ENCODE measurements at regions not wholly inside any gene's neighbourhood (a gene's known extent, or its start where the extent isn't known, plus 50 kb on each side); places are given as distances from the start of the nearest gene placed in this dataset.
A peak's percentile ranks its signal among the peaks of the same experiment; 100 is the strongest.

GRCh38 chr18:78642296-78642951, 337.2 kb upstream of the SALL3 start:
- H3K36me3 ChIP-seq: no peaks in the 10 kb centered on the region
- H3K9me3 ChIP-seq: no peaks in the 10 kb centered on the region
- no peak overlapping the region for H3K4me3 ChIP-seq
- no peak for DNase-seq
- no peaks in the 10 kb centered on the region for H3K27me3 ChIP-seq

- no peak overlapping the region for H3K4me3 ChIP-seq
- no peaks in the 10 kb centered on the region for H3K27me3 ChIP-seq
- H3K9me3 ChIP-seq: no peaks in the 10 kb centered on the region
- DNase-seq: no peak
- H3K36me3 ChIP-seq: no peaks in the 10 kb centered on the region
Measured at GRCh38 chr18:78643004-78643403, 336.6 kb upstream of the SALL3 start.

DNA sequence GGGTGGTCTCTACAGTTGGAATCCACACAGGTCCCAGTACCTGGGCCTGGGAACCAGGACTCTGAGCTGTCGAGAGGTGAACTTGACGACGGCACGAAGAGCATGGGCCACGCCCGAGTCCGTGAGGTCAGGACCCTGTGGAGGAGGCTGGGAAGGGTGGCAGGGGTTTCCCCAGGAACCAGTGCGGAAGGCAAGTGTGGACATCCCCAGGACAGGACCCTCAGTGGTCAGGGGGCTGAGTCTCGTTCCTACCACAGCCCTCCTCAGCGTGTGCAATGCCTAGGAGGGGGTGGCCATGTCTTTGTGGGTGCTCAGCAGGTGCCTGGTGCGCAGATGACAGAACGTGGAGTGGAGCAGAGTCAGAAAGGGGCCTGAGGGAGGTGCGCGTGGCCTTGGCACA, 335.6 kb upstream of the SALL3 start:
- no peaks in the 10 kb centered on the region for H3K36me3 ChIP-seq
- no peaks in the 10 kb centered on the region for H3K27me3 ChIP-seq
- H3K9me3 ChIP-seq: no peaks in the 10 kb centered on the region
- no peak for DNase-seq
- no peak overlapping the region for H3K4me3 ChIP-seq

DNA sequence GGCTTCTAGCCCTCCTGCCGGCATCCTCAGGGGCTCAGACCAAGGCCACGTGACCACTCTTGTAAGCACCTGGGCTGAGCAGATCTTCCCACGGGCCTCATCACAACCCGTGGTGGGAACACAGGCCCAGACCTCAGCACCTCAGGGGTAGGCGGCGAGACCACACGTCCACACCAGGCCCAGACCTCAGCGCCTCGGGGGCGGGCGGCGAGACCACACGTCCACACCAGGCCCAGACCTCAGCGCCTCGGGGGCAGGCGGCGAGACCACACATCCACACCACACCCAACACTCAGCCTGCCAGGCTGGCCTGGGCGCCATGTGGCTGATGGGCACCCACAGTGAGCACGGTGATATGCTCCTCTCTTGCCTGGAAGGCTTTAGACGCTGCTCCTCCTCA, 334.4 kb upstream of the SALL3 start:
- Histone ChIP-seq H3K9me3 (no peaks in the 10 kb centered on the region), H3K27me3 (no peaks in the 10 kb centered on the region)
- DNase-seq: no peak

GRCh38 chr18:78647018-78647417, 332.6 kb upstream of the SALL3 start:
- no peaks in the 10 kb centered on the region for H3K9me3 ChIP-seq

More for the DNA sequence above, 334.4 kb upstream of the SALL3 start:
- Histone ChIP-seq H3K36me3 (no peaks in the 10 kb centered on the region), H3K4me3 (no peak overlapping the region)

GRCh38 chr18:78649421-78649820, 330.2 kb upstream of the SALL3 start:
- Histone ChIP-seq H3K9me3 (no peaks in the 10 kb centered on the region), H3K36me3 (no peaks in the 10 kb centered on the region), H3K4me3 (no peak overlapping the region), H3K27me3 (no peaks in the 10 kb centered on the region)
- DNase-seq: no peak

More at GRCh38 chr18:78647018-78647417, 332.6 kb upstream of the SALL3 start:
- H3K36me3 ChIP-seq: no peaks in the 10 kb centered on the region
- H3K27me3 ChIP-seq: no peaks in the 10 kb centered on the region
- H3K4me3 ChIP-seq: no peak overlapping the region
- DNase-seq: peak; percentile 17

DNA sequence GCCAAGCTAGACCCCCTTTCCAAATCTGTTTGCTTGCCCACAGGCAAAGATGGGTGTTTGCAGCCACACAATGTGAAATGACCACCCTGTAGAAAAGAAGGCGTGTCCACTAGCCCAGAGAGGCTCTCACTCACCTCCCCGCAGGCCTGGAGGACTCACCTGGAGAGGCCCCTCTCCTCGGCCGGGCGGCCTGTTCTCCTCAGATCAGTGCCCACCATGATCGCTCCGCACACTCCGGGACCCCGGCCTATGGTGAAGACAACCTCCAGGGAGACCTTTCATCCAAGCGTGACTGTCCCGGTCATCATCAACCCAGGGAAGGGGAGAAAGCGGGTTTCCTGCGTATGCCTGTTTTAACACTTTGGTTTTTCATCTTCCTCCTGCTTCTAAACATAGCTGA, 328.7 kb upstream of the SALL3 start:
- DNase-seq: no peak
- H3K27me3 ChIP-seq: no peaks in the 10 kb centered on the region
- no peak overlapping the region for H3K4me3 ChIP-seq
- H3K36me3 ChIP-seq: no peaks in the 10 kb centered on the region
- no peaks in the 10 kb centered on the region for H3K9me3 ChIP-seq

- no peaks in the 10 kb centered on the region for H3K36me3 ChIP-seq
- no peak overlapping the region for H3K4me3 ChIP-seq
- DNase-seq: no peak
- no peaks in the 10 kb centered on the region for H3K27me3 ChIP-seq
- H3K9me3 ChIP-seq: no peaks in the 10 kb centered on the region
Measured at GRCh38 chr18:78652001-78652545, 327.5 kb upstream of the SALL3 start.

GRCh38 chr18:78655921-78656320, 323.7 kb upstream of the SALL3 start:
- no peak for DNase-seq
- H3K9me3 ChIP-seq: no peaks in the 10 kb centered on the region
- H3K36me3 ChIP-seq: no peaks in the 10 kb centered on the region
- H3K27me3 ChIP-seq: no peaks in the 10 kb centered on the region
- H3K4me3 ChIP-seq: no peak overlapping the region

GRCh38 chr18:78656346-78656925, 323.2 kb upstream of the SALL3 start:
- no peaks in the 10 kb centered on the region for H3K9me3 ChIP-seq
- H3K4me3 ChIP-seq: no peak overlapping the region
- no peaks in the 10 kb centered on the region for H3K27me3 ChIP-seq
- H3K36me3 ChIP-seq: no peaks in the 10 kb centered on the region
- DNase-seq: no peak

DNA sequence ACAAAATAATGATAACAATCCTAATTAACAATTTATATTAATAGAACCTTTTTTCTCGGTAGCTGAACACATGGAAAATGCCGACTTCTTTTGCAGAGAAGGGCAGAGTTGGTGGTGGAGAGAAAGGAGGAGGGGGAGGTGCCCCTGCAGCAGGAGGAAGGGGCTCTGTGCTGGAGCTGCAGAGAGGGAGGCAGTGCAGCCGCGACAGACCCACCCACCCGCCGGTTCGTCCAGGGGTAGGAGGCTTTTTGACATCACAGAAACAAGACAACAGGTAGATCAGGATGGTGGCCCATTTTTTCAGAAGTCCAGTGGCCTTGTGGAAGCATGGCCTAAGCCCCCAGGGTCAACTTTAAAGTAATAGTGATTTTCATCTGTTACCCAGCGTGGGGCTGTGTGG, 321.1 kb upstream of the SALL3 start:
- no peak overlapping the region for H3K4me3 ChIP-seq
- no peaks in the 10 kb centered on the region for H3K36me3 ChIP-seq
- DNase-seq: no peak
- H3K27me3 ChIP-seq: no peaks in the 10 kb centered on the region
- H3K9me3 ChIP-seq: no peaks in the 10 kb centered on the region

- Histone ChIP-seq H3K9me3 (no peaks in the 10 kb centered on the region), H3K4me3 (no peak overlapping the region), H3K36me3 (no peaks in the 10 kb centered on the region), H3K27me3 (no peaks in the 10 kb centered on the region)
- DNase-seq: no peak
Measured at GRCh38 chr18:78659057-78659456, 320.6 kb upstream of the SALL3 start.

- H3K36me3 ChIP-seq: no peaks in the 10 kb centered on the region
- H3K27me3 ChIP-seq: no peaks in the 10 kb centered on the region
- no peak overlapping the region for H3K4me3 ChIP-seq
- no peak for DNase-seq
- H3K9me3 ChIP-seq: no peaks in the 10 kb centered on the region
Measured at GRCh38 chr18:78659748-78660147, 319.9 kb upstream of the SALL3 start.

- Histone ChIP-seq H3K36me3 (no peaks in the 10 kb centered on the region), H3K4me3 (no peak overlapping the region), H3K9me3 (no peaks in the 10 kb centered on the region), H3K27me3 (no peaks in the 10 kb centered on the region)
- DNase-seq: no peak
Measured at GRCh38 chr18:78660311-78660710, 319.3 kb upstream of the SALL3 start.

DNA sequence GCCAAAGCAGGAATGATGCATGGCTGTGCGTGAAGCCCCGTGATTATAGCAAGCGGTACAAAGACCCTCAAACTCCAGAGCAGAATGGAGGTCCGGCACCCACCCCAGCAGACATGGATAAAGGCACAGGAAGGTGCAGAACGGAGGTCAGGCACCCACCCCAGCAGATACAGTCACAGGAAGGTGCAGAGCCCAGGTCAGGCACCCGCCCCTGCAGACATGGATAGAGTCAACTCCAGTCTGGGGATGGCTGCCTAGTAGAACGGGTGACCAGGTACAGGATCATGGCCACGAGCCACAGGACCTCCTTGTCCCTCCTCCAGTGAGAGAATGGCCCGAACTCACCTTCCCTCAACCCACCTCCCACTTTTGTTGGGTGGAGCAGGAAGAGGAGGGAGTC, 318.3 kb upstream of the SALL3 start:
- no peaks in the 10 kb centered on the region for H3K27me3 ChIP-seq
- H3K36me3 ChIP-seq: no peaks in the 10 kb centered on the region
- no peaks in the 10 kb centered on the region for H3K9me3 ChIP-seq
- no peak overlapping the region for H3K4me3 ChIP-seq
- DNase-seq: no peak

GRCh38 chr18:78662879-78663278, 316.7 kb upstream of the SALL3 start:
- no peak overlapping the region for H3K4me3 ChIP-seq
- no peak for DNase-seq
- no peaks in the 10 kb centered on the region for H3K36me3 ChIP-seq
- H3K27me3 ChIP-seq: no peaks in the 10 kb centered on the region
- no peaks in the 10 kb centered on the region for H3K9me3 ChIP-seq

DNA sequence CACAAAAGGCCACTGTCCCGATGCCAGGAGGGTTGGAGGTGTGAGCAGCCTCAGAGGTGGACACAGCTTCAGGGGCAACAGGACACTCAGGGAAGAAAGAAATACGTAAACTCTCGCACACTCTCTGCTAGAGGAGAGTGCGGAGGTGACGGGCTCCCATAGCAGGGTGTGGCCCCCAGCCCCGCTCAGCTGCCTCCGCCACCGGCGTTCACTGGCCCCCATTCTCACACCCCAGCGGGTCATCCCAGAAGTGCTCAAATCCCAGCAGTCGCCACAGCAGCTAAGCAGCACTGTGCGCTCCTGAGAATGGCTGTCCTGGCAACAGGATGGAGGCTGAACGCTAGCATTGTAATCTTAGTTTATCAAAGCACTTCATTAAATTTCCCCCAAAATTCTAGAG, 315.6 kb upstream of the SALL3 start:
- DNase-seq: no peak
- no peaks in the 10 kb centered on the region for H3K27me3 ChIP-seq
- H3K9me3 ChIP-seq: no peaks in the 10 kb centered on the region
- H3K4me3 ChIP-seq: no peak overlapping the region
- no peaks in the 10 kb centered on the region for H3K36me3 ChIP-seq

DNA sequence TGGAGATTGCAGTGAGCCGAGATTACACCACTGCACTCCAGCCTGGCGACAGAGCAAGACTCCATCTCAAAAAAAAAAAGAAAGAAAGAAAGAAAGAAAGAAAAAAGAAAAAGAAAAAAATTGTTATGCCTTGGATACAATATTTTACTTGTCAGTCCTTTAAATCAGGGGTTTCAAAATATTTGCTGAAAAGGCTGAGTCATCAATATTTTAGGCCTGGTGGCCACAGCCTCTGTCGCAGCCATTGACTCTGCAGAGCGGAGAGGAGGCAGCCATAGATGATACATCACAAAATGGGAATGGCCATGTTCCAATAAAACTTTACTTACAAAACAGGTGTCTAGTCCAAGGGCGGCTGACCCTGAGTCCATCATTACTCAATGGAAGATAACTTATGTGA, 314.8 kb upstream of the SALL3 start:
- DNase-seq: no peak
- Histone ChIP-seq H3K4me3 (no peak overlapping the region), H3K27me3 (no peaks in the 10 kb centered on the region), H3K9me3 (no peaks in the 10 kb centered on the region), H3K36me3 (no peaks in the 10 kb centered on the region)
